Coronary artery (tissue), 2 donors: ENCODE measurements at regions not wholly inside any gene's neighbourhood (a gene's known extent, or its start where the extent isn't known, plus 50 kb on each side); places are given as distances from the start of the nearest gene placed in this dataset.

Source experiments
- DNase-seq: peaks from one replicate; pipeline ENCODE4 v3.0.0-alpha.2; 2017; ENCODE audit warnings: low spot score
- H3K27ac ChIP-seq, 2 donors: fragments of 200-600 bp; sonication (generic); one replicate each; pipeline ENCODE4 v1.5.1; 2016 to 2019
- H3K4me3 ChIP-seq: fragments of 200-600 bp; sonication (generic); 2 replicates; pipeline ENCODE4 v1.5.1; 2016; ENCODE audit warnings: mild to moderate bottlenecking, moderate library complexity
- CTCF ChIP-seq: fragments of 200-600 bp; sonication (generic); IDR thresholded peaks from one replicate; pipeline ENCODE4 v1.5.1; 2019; ENCODE audit warnings: antibody characterized with exemption

DNA sequence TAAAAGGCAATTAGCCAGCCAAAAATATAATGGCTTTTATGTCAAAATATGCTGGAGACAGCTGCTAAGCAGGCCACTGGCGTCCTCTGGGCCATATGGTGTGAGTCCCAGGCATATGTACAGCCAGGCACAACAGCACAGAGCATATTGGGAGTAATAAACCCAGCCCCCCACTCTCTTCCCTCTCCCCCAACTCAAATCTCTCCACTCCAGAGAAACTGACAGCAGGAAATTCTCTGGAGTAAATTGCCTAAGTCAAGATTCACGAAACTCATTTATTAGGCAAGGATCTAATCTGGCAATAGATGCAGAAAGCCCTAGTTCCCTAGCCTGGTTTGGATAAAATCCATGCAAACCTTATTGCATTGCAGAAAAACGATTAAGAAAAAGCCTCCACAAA is 147.9 kb upstream of the SEL1L start:
- no peak for DNase-seq

DNA sequence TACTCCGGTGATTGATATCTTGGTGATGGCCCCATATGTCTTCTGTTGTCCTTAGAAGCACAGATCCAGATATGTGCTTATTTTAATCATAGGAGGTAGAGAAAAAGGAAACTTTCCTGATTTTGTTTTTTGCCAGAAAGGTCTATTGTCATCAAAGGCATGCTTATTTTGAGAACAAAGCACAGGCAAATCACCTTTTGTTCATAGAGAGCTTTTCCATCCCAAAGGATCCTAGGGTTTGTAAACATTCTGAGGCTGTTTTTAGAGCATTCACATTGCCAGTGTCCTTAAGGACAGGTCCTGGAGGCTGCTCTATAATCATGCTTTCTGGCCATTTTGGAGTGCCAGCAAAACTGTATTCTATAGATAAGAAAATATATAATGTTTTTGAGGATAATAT is 148.5 kb upstream of the SEL1L start:
- DNase-seq = no peak
- Histone ChIP-seq H3K27ac (no peak overlapping the region), H3K4me3 (no peak overlapping the region)
- TF ChIP-seq CTCF = no peak

More for the DNA sequence above, 147.9 kb upstream of the SEL1L start:
- no peak overlapping the region for H3K4me3 ChIP-seq
- H3K27ac ChIP-seq = no peak overlapping the region
- no peak for TF ChIP-seq CTCF

DNA sequence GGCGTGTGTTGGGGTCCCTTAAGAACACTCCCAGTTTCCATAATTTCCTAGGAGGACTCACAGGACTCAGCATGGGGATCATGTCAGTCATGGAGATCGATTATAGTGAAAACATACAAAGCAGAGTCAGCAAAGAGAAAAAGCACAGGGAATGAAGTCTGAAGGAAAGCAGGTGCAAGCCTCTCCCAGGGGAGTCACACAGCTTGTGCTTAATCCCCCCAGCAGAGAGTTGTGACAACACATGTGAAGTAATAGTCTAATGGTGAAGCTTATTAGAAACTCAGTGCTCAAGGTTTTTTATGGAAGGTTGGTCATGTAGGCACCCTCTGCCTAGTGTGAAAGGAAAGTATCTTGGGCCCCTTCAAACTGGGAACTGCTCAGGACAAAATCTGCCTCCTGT is 149.0 kb upstream of the SEL1L start:
- no peak overlapping the region for H3K4me3 ChIP-seq
- no peak for DNase-seq
- H3K27ac ChIP-seq = no peak overlapping the region
- no peak for TF ChIP-seq CTCF

DNA sequence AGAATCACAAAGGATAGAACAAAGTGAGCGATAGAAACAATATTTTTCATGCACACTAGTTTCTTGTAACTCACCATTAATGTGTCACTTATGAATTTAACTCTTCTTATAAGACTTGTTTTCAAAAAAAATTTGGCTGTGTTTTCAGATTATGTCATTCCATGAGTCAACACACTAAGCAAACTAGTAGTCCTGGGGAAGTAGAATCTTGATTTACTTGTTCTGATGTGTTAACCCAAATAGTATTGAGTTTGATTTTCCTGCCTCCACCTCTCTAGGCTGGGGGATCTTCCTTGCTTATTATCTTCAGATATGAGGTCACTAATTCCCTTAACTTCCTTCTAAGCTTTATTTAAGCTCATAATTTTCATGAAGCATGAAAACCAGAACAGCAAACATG is 151.0 kb upstream of the SEL1L start:
- H3K27ac ChIP-seq = no peak overlapping the region
- DNase-seq = no peak
- TF ChIP-seq CTCF = no peak
- no peak overlapping the region for H3K4me3 ChIP-seq

GRCh38 chr14:81686512-81686911 is 152.9 kb upstream of the SEL1L start:
- no peak overlapping the region for H3K4me3 ChIP-seq
- DNase-seq = no peak
- no peak overlapping the region for H3K27ac ChIP-seq
- no peak for TF ChIP-seq CTCF

GRCh38 chr14:81691931-81692330 is 158.3 kb upstream of the SEL1L start:
- no peak for TF ChIP-seq CTCF
- H3K27ac ChIP-seq = no peak overlapping the region
- DNase-seq = no peak
- no peak overlapping the region for H3K4me3 ChIP-seq

DNA sequence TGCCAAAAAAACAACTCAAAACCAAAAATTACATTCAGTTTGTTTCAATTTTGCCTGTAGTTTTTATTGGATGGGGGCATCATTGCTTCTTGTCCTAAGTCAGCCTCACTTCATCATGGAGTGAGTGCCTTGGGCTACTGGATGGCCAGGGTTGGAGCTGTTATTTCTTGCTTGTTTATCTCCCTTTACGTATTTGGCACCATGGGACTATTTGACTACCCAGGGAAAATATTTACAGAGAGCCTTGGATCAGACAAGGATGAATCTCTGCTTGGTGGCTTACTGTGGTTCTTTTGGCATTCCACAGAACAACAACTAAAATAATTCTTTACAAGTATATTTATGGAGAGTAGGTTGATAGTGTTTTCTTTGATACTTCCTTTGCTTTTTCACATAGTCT is 160.8 kb upstream of the SEL1L start:
- TF ChIP-seq CTCF = no peak
- DNase-seq = no peak
- H3K27ac ChIP-seq = no peak overlapping the region
- H3K4me3 ChIP-seq = no peak overlapping the region
